IMR-90 (cell line): ENCODE measurements at regions not wholly inside any gene's neighbourhood (a gene's known extent, or its start where the extent isn't known, plus 50 kb on each side); places are given as distances from the start of the nearest gene placed in this dataset.
A peak's percentile ranks its signal among the peaks of the same experiment; 100 is the strongest.

Source experiments
- ATAC-seq: fragments of 200-7000 bp; cut with Tn5 transposase; 2 replicates; pipeline ENCODE4 v1.9.1; 2020; ENCODE audit warnings: low read depth, mild to moderate bottlenecking, moderate library complexity
- BruUV-seq: library from RNA; stranded (reverse); fragments of 400-500 nt; replicated peaks from 2 replicates; lab custom pipeline; 2021; lab: Mats Ljungman, UMichigan
- CTCF ChIA-PET: fragments of 300-600 bp; formaldehyde crosslinking; extraction: SDS; loops from one replicate; lab custom pipeline; 2021; ENCODE audit warnings: antibody characterized with exemption; lab: Yijun Ruan, JAX
- POLR2A ChIA-PET: fragments of 300-600 bp; sonication (Branson Sonifier 250); formaldehyde crosslinking; loops from one replicate; lab custom pipeline; 2022; ENCODE audit warnings: antibody characterized with exemption; ENCODE audit not compliant: unreplicated experiment; lab: Charles Lee
- DNase-seq: peaks from one replicate; pipeline ENCODE4 v3.0.0; 2013
- H2AFZ ChIP-seq: replicated peaks from 2 replicates; pipeline ENCODE3; 2013; ENCODE audit warnings: low read length, mild to moderate bottlenecking; ENCODE audit not compliant: poor library complexity
- H2AK5ac ChIP-seq: 2 replicates; pipeline ENCODE4 v1.6.1; 2013; ENCODE audit warnings: low read depth, low read length, inconsistent platforms
- H2AK9ac ChIP-seq: replicated peaks from 2 replicates; pipeline ENCODE3; 2013; ENCODE audit warnings: mild to moderate bottlenecking, low read depth, low read length, moderate library complexity; ENCODE audit not compliant: poor library complexity
- H2BK120ac ChIP-seq: 2 replicates; pipeline ENCODE4 v1.6.1; 2013; ENCODE audit warnings: low read depth, low read length, inconsistent platforms
- H2BK15ac ChIP-seq: 3 replicates; pipeline ENCODE4 v1.6.1; 2013; ENCODE audit warnings: low read depth, low read length, inconsistent platforms
- H2BK20ac ChIP-seq: 2 replicates; pipeline ENCODE4 v1.6.1; 2013; ENCODE audit warnings: low read depth, mild to moderate bottlenecking, inconsistent platforms, low read length, moderate library complexity
- H2BK5ac ChIP-seq: 2 replicates; pipeline ENCODE4 v1.6.1; 2013; ENCODE audit warnings: mild to moderate bottlenecking, low read depth, low read length, inconsistent platforms; ENCODE audit not compliant: poor library complexity, severe bottlenecking
- H3K14ac ChIP-seq: replicated peaks from 2 replicates; pipeline ENCODE4 v1.6.1; 2013; ENCODE audit warnings: low read depth, low read length, inconsistent platforms
- H3K18ac ChIP-seq: 2 replicates; pipeline ENCODE4 v1.6.1; 2013; ENCODE audit warnings: low read depth, low read length, control low read depth
- H3K23ac ChIP-seq: 2 replicates; pipeline ENCODE4 v1.6.1; 2013; ENCODE audit warnings: low read depth, low read length, inconsistent platforms
- H3K27ac ChIP-seq: 2 replicates; pipeline ENCODE4 v1.5.1; 2013; ENCODE audit warnings: mild to moderate bottlenecking, control low read depth, low read length; ENCODE audit not compliant: insufficient read depth
- H3K27me3 ChIP-seq: 2 replicates; pipeline ENCODE4 v1.6.1; 2013; ENCODE audit warnings: low read length; ENCODE audit not compliant: control insufficient read depth, insufficient read depth
- H3K36me3 ChIP-seq: 2 replicates; pipeline ENCODE4 v1.6.1; 2013; ENCODE audit warnings: low read length, mixed read lengths; ENCODE audit not compliant: control insufficient read depth, insufficient read depth
- H3K4ac ChIP-seq: 2 replicates; pipeline ENCODE4 v1.6.1; 2013; ENCODE audit warnings: low read depth, low read length, inconsistent platforms
- H3K4me1 ChIP-seq: 2 replicates; pipeline ENCODE4 v1.6.1; 2013; ENCODE audit warnings: low read length, mixed read lengths; ENCODE audit not compliant: control insufficient read depth, insufficient read depth
- H3K4me2 ChIP-seq: 2 replicates; pipeline ENCODE4 v1.6.1; 2013; ENCODE audit warnings: low read depth, mild to moderate bottlenecking, control low read depth, low read length, moderate library complexity
- H3K4me3 ChIP-seq: 2 replicates; pipeline ENCODE4 v1.5.1; 2013; ENCODE audit warnings: low read depth, mild to moderate bottlenecking, control low read depth, low read length, moderate library complexity; ENCODE audit not compliant: insufficient read depth
- H3K56ac ChIP-seq: 2 replicates; pipeline ENCODE4 v1.6.1; 2013; ENCODE audit warnings: low read length, inconsistent platforms; ENCODE audit not compliant: insufficient read depth; ENCODE audit errors: extremely low read depth
- H3K79me1 ChIP-seq, 2 experiments: 2 replicates each; pipeline ENCODE4 v1.6.1; 2013; ENCODE audit warnings: low read length in 2 of 2, inconsistent platforms in 1 of 2, low read depth in 1 of 2
- H3K9ac ChIP-seq: 2 replicates; pipeline ENCODE4 v1.6.1; 2013; ENCODE audit warnings: low read depth, low read length, control low read depth
- H3K9me1 ChIP-seq: 2 replicates; pipeline ENCODE4 v1.6.1; 2013; ENCODE audit warnings: low read length, inconsistent platforms; ENCODE audit not compliant: insufficient read depth
- H3K9me3 ChIP-seq: 2 replicates; pipeline ENCODE4 v1.6.1; 2013; ENCODE audit warnings: low read length; ENCODE audit not compliant: control insufficient read depth, insufficient read depth
- H4K20me1 ChIP-seq: 2 replicates; pipeline ENCODE4 v1.6.1; 2013; ENCODE audit warnings: low read length, inconsistent platforms; ENCODE audit not compliant: insufficient read depth
- H4K5ac ChIP-seq: 2 replicates; pipeline ENCODE4 v1.6.1; 2013; ENCODE audit warnings: mild to moderate bottlenecking, low read depth, low read length, control low read depth
- H4K8ac ChIP-seq, 2 experiments: 2 replicates each; pipeline ENCODE4 v1.6.1; 2013; ENCODE audit warnings: low read depth in 2 of 2, low read length in 2 of 2, control low read depth in 1 of 2, inconsistent platforms in 1 of 2
- H4K91ac ChIP-seq: 2 replicates; pipeline ENCODE4 v1.6.1; 2013; ENCODE audit warnings: low read depth, low read length, inconsistent platforms; ENCODE audit not compliant: insufficient read depth
- BHLHE40 ChIP-seq: fragments of 150-350 bp; IDR thresholded peaks from 2 replicates; pipeline ENCODE4 v1.6.1; 2016; ENCODE audit warnings: mild to moderate bottlenecking, low read depth, low read length
- CEBPB ChIP-seq: IDR thresholded peaks from 2 replicates; pipeline ENCODE4 v1.6.1; 2012; ENCODE audit warnings: low read depth, low read length, improper control_type of control experiment
- FOS ChIP-seq: fragments of 150-350 bp; IDR thresholded peaks from 2 replicates; pipeline ENCODE4 v1.6.1; 2016; ENCODE audit warnings: low read depth, low read length
- MAZ ChIP-seq: IDR thresholded peaks from 2 replicates; pipeline ENCODE4 v1.6.1; 2012; ENCODE audit warnings: low read depth, mild to moderate bottlenecking, low read length, improper control_type of control experiment, moderate library complexity, borderline replicate concordance
- MXI1 ChIP-seq: IDR thresholded peaks from 2 replicates; pipeline ENCODE4 v1.6.1; 2012; ENCODE audit warnings: low read depth, mild to moderate bottlenecking, low read length, moderate library complexity, borderline replicate concordance
- NFE2L2 ChIP-seq: fragments of 150-350 bp; IDR thresholded peaks from 2 replicates; pipeline ENCODE4 v1.6.1; 2016; ENCODE audit warnings: low read depth, mild to moderate bottlenecking, low read length
- POLR2A ChIP-seq: IDR thresholded peaks from 2 replicates; pipeline ENCODE4 v1.6.1; 2012; ENCODE audit warnings: mild to moderate bottlenecking, low read depth, low read length
- RAD21 ChIP-seq: IDR thresholded peaks from 2 replicates; pipeline ENCODE4 v1.6.1; 2012; ENCODE audit warnings: low read length, improper control_type of control experiment
- SMC3 ChIP-seq: fragments of 150-350 bp; IDR thresholded peaks from 2 replicates; pipeline ENCODE4 v1.6.1; 2016; ENCODE audit warnings: low read depth, mild to moderate bottlenecking, antibody characterized with exemption, low read length, moderate library complexity
- USF2 ChIP-seq: fragments of 150-350 bp; IDR thresholded peaks from 2 replicates; pipeline ENCODE4 v1.6.1; 2017; ENCODE audit warnings: mild to moderate bottlenecking, antibody characterized with exemption, low read length, low read depth
- WGBS, 2 experiments: methylation state at CpG; one replicate each; pipeline versions ENCODE4 v1.1.5 to v1.1.7; 2013; ENCODE audit warnings: missing lambda C conversion rate in 2 of 2; ENCODE audit not compliant: insufficient read length in 1 of 2; ENCODE audit errors: extremely low coverage in 2 of 2; 5-methylcytosine and 5-hydroxymethylcytosine counted together
- dilution Hi-C: fragments of 300-500 bp; cut with HindIII; formaldehyde crosslinking; loops from one replicate; pipeline ENCODE4 v1.14.3; 2018; ENCODE audit warnings: low sequenced_read_pairs; ENCODE audit not compliant: unreplicated experiment
- in situ Hi-C: fragments of 300-500 bp; cut with MboI; formaldehyde crosslinking; loops from 3 replicates; pipeline ENCODE4 v1.14.3; 2019; ENCODE audit warnings: low sequenced_read_pairs, inconsistent platforms, mixed read lengths
- intact Hi-C: fragments of 100-400 bp; cut with micrococcal nuclease; formaldehyde crosslinking; loops from 2 replicates; pipeline ENCODE4 v1.10.0; 2022
- TF ChIP-seq, protein P1 (sequence below): fragments of 150-350 bp; IDR thresholded peaks from 2 replicates; pipeline ENCODE4 v1.6.1; 2016; ENCODE audit warnings: low read depth, mild to moderate bottlenecking, low read length, moderate library complexity, borderline replicate concordance

DNA sequence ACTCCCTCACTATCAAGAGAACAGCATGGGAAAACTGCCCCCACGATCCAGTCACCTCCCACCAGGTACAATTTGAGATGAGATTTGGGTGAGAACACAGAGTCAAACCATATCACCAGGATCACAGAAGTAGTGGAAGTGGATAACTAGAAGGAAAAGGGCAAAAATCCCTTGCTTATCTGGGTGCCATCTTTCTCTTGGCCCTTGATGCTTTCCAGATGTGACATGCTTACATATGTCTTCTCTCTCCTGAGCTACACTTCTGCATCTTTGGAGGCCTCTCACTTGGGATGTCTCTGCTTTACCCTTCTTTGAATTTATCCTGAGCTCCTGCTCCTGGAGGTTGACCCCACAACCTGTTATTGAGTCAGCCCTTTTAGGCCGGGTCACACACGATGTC is 57.6 kb upstream of the APOBEC4 start:
- H3K9ac ChIP-seq, result no peak overlapping the region
- no peak overlapping the region for H4K91ac ChIP-seq
- WGBS, 2 experiments, result 82% methylated on average over 2 of the region's 3 CpGs; no CpG with 5 or more reads in 1 of the 2 experiments
- intact Hi-C loops, result no loop called here
- ATAC-seq (no peak), DNase-seq (no peak)
- no peak overlapping the region for H2BK5ac ChIP-seq
- H3K27ac ChIP-seq, result no peak overlapping the region
- CTCF ChIA-PET, result no interaction called here
- no peak overlapping the region for H4K8ac ChIP-seq
- H2AFZ ChIP-seq, result peak overlapping the region; percentile 13
- no peak overlapping the region for H2AK5ac ChIP-seq
- H4K5ac ChIP-seq, result no peak overlapping the region
- no peak overlapping the region for H2BK120ac ChIP-seq
- dilution Hi-C loops, result no loop called here
- no peak overlapping the region for H3K56ac ChIP-seq
- BruUV-seq, result no TSS peak
- in situ Hi-C loops, result no loop called here
- H3K18ac ChIP-seq, result no peak overlapping the region
- H3K14ac ChIP-seq, result no peak overlapping the region
- no peak overlapping the region for H3K4ac ChIP-seq
- no peak overlapping the region for H2BK15ac ChIP-seq
- H3K4me2 ChIP-seq, result no peak overlapping the region
- no peaks in the 10 kb centered on the region for H3K27me3 ChIP-seq
- no peaks in the 10 kb centered on the region for H3K9me3 ChIP-seq
- H3K36me3 ChIP-seq, result no peaks in the 10 kb centered on the region
- no peak overlapping the region for H3K23ac ChIP-seq
- no peak overlapping the region for H2BK20ac ChIP-seq
- TF ChIP-seq MXI1, result no peak
- TF ChIP-seq RAD21, result no peak
- TF ChIP-seq NFE2L2, result no peak
- no peak for TF ChIP-seq SMC3
- no peak for TF ChIP-seq BHLHE40
- no peak for TF ChIP-seq MAZ
- no peak for TF ChIP-seq POLR2A
- no peak for TF ChIP-seq USF2
- TF ChIP-seq, protein P1, sequence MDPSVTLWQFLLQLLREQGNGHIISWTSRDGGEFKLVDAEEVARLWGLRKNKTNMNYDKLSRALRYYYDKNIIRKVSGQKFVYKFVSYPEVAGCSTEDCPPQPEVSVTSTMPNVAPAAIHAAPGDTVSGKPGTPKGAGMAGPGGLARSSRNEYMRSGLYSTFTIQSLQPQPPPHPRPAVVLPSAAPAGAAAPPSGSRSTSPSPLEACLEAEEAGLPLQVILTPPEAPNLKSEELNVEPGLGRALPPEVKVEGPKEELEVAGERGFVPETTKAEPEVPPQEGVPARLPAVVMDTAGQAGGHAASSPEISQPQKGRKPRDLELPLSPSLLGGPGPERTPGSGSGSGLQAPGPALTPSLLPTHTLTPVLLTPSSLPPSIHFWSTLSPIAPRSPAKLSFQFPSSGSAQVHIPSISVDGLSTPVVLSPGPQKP, result no peak
- no peak for TF ChIP-seq FOS
- TF ChIP-seq CEBPB, result no peak
- H2AK9ac ChIP-seq, result no peak overlapping the region
- POLR2A ChIA-PET, result no interaction called here
- H3K4me3 ChIP-seq, result no peak overlapping the region
- H3K4me1 ChIP-seq, result peaks cover under 1% of the 10 kb centered on the region; the same call in 1 of the 2 replicates
- H3K79me1 ChIP-seq, result no peaks in the 10 kb centered on the region
- no peaks in the 10 kb centered on the region for H4K20me1 ChIP-seq
- no peaks in the 10 kb centered on the region; the same call in 1 of the 2 replicates for H3K9me1 ChIP-seq
